ENCODE measurements at regions not wholly inside any gene's neighbourhood (a gene's known extent, or its start where the extent isn't known, plus 50 kb on each side); places are given as distances from the start of the nearest gene placed in this dataset.

- no peak for DNase-seq (ENCODE audit: low read depth)
Measured at GRCh38 chr20:52921340-52921739, 50.8 kb upstream of the TSHZ2 start.

GRCh38 chr20:52918311-52918710 is 53.8 kb upstream of the TSHZ2 start:
- no peak for DNase-seq (ENCODE audit: low read depth)

GRCh38 chr20:52915564-52915963 is 56.6 kb upstream of the TSHZ2 start:
- no peak for DNase-seq (ENCODE audit: low read depth)

DNA sequence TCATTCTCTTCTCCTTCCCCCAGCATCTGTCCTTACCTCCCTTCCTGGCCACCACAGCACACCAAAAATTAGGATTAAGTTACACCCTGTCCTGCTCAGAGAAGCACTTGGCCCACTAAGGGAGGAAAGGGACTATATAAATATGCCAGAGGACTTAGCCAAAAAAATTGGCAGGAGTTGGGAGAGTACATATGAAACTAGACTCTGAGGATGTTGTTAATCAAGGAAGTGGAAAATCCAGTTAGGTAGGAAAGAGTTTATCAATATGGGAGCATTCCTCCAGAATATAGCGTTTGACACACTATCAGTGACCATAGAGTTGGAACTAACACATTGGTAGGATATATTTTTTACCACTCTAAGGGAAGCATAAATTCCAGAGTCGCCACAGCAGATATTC is 57.3 kb upstream of the TSHZ2 start:
- DNase-seq (ENCODE audit: low read depth): no peak

DNA sequence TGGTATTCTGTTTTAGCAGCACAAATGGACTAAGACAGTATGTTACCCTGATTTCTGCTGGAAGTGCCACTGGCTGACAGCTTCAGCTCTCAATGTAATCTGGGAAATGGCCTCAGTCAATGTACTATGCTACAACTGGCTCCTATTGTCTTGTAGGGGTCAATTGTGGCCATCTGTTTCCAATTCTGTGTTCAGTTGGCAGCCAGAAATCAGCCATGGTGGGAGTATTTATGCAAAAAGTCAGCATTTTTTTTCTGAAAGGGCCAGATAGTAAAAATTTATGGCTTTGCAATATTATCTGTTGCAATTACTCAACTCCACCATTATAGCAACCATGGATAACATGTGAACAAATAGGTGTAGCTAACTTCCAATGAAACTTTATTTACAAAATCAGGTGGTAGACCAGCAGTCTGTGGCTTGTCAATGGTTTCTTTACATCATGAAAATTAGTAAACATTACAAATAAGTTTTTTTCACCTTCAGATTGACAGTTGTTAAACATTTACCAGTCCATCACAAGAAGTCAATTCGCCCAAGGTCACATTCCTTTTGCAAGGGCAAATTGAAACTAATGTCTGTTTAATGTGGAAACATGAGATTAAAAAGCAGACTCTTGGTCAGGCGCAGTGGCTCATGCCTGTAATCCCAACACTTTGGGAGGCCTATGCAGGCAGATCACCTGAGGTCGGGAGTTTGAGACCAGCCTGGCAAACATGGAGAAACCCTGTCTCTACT is 58.3 kb upstream of the TSHZ2 start:
- no peak for DNase-seq (ENCODE audit: low read depth)

GRCh38 chr20:52905241-52905994 is 66.7 kb upstream of the TSHZ2 start:
- DNase-seq (ENCODE audit: low read depth): no peak

GRCh38 chr20:52904837-52905236 is 67.3 kb upstream of the TSHZ2 start:
- no peak for DNase-seq (ENCODE audit: low read depth)

- DNase-seq (ENCODE audit: low read depth): no peak
Measured at GRCh38 chr20:52899041-52899608, 73.0 kb upstream of the TSHZ2 start.

- peak; percentile 10 for DNase-seq (ENCODE audit: low read depth)
Measured at GRCh38 chr20:52896348-52896747, 75.8 kb upstream of the TSHZ2 start.

DNA sequence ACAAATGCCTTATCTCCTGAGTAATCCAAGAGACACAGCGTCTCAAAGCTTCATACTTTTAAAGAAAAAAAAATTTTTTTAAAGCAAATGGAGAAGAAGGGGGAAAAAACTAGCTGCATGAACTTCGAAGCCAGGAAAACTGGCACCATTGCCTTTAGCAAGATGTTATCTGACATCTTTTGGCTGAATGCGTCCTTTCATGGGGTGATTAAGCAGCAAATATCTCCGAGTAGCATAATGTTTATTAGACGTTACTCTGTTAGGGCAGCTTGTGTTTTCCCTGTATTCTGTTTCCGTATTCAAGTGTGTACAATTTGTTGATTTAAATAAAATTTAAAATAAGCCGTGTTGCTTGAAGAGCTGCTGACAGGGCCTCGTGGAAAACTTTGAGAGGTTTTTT is 76.5 kb upstream of the TSHZ2 start:
- DNase-seq (ENCODE audit: low read depth): no peak

DNA sequence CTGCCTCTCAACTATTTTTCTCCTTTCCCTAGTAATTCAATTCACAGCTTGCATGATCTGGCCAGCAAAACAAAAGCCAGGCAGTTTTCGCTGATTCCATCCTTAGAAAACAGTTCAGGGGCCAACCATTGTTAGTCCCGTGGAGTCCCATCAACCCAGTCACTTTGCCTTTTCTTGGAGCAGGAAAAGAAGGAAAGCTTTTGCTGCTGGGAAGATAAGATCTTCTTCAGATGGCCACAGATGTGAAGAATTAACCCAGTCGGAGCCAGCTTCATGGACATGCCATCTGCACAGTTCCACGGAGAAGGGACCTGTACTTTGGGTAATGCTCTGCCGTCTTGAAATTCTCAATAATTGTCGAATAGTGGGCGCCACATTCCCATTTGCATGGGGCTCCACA is 76.9 kb upstream of the TSHZ2 start:
- no peak for DNase-seq (ENCODE audit: low read depth)

- no peak for DNase-seq (ENCODE audit: low read depth)
Measured at GRCh38 chr20:52893498-52893897, 78.7 kb upstream of the TSHZ2 start.

DNA sequence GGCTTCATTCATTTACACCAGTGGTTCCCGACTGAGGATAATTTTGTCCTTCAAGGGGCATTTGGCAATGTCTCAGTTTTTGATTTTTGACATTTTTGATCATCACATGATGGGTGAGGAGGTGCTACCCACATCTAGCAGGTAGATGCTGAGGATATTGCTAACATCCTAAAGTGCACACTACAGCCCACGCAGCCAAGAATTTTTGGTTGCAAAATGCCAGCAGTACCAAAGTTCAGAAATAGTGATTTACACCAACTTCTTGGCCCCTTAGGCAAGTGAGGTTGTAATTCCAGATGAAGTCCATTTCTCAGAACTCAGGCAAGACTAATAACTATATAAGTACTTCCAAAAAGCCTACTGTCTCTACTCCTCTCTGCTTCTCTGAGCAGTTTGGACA is 80.1 kb upstream of the TSHZ2 start:
- no peak for DNase-seq (ENCODE audit: low read depth)

DNA sequence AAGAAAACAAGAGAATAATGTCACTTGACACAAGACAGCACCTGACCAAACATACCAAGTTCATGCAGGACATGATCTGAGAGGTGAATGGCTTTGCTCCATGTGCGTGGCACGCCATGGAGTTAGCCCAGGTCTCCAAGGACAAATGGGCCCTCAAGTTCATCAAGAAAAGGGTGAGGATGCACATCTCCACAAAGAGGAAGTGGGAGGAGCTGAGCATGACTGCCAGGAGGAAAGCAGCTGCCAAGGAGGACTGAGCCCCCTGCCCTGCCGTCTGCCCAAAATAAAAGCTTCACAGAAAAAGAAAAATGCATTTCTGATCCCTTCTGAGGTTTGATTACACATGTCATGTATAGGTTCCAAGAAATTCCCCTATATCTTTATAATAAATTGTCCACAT is 82.0 kb upstream of the TSHZ2 start:
- DNase-seq (ENCODE audit: low read depth): no peak

GRCh38 chr20:52889225-52889624 is 82.9 kb upstream of the TSHZ2 start:
- DNase-seq (ENCODE audit: low read depth): no peak

DNA sequence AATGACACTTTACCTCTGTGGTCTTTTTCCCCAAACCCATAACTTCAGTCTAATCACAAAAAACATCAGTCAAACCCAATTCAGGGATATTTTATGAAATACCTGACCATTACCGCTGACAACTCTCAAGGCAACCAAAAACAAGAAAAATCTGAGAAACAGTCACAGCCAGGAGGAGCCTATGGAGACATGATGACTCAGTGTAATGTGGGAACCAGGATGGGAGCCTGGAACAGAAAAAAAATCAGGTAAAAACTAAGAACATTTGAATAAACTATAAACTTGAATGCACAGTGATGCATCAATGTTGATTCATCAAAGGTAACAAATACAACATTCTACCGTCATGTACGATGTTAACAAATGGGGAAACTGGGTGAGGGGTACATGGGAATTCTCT is 84.1 kb upstream of the TSHZ2 start:
- DNase-seq (ENCODE audit: low read depth): no peak

- no peak for DNase-seq (ENCODE audit: low read depth)
Measured at GRCh38 chr20:52880997-52881396, 91.2 kb upstream of the TSHZ2 start.

- DNase-seq (ENCODE audit: low read depth): no peak
Measured at GRCh38 chr20:52880259-52880658, 91.9 kb upstream of the TSHZ2 start.

DNA sequence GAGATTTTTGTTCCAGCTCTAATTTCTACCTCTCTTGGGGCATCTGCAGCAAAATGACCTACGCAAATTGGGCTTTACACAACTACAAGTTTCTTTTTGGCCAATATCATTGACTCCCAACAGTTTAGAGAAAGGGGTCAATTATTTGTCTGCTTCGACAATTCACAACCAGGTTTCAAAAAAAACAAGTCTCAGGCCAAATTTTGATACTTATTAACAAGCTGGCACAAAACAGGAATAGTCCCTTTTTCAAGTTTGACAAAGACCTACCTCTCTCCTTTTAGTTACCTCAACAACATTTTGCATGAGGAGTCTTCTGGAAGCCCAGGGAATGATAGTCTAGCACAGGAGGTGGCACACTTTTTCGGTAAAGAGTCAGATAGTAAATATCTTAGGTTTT is 97.9 kb upstream of the TSHZ2 start:
- no peak for DNase-seq (ENCODE audit: low read depth)

DNA sequence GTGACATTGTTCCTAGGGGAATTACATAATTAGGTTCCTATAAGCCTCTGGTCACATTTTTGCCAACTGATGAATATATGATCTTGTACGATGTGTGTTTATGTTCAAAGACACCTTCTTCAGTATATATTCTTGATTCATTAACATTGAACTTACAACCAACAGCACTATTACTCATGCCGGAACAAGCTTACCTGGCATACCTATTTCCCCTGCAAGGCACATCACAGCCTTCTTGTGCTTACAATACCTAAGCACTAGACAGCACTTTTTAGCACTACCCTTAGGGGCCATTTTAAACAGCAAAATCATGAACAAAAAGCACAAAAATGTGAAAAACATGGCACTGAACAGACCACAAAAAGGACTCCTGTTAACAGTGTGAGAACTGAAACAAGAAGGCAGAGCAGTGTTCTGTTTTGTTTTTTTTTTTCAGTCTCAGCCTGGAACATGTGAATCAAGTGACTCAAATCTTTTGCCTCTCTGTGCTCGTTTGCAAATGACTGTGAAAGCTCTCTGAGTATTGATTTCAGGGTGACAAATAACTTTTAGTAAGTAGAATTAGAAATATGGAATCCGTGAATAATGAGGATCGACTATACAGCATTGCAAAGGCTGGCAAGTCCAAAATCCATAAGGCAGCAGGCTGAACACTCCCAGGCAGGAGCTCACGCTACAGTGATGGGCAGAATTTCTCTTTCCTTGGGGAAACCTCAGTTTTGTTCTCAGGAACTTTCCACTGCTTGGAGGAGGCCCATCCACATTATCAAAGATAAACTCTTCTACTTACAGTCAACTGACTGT is 102.3 kb upstream of the TSHZ2 start:
- no peak for DNase-seq (ENCODE audit: low read depth)

- no peak for DNase-seq (ENCODE audit: low read depth)
Measured at GRCh38 chr20:52869276-52869675, 102.9 kb upstream of the TSHZ2 start.

DNA sequence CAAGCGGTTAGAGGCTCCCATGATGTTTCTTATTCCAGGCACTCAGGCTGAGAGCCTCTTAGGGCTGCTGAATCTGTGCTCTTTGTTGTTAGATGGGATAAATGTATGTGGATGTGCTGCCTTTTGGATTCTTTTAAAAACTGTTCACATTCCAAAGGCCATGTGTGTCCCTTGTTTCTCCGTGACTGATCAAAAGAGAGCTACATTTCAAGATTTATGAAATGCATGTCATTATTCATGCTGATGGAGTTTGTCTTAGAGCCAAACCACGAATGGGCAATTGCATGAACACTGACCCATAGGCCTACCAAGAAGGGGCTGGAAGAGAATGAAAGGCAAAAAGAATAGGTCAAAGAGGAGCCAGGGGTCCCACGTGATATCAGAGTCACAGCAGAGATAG is 104.9 kb upstream of the TSHZ2 start:
- DNase-seq (ENCODE audit: low read depth): no peak
